ENCODE measurements at regions not wholly inside any gene's neighbourhood (a gene's known extent, or its start where the extent isn't known, plus 50 kb on each side); places are given as distances from the start of the nearest gene placed in this dataset.

DNA sequence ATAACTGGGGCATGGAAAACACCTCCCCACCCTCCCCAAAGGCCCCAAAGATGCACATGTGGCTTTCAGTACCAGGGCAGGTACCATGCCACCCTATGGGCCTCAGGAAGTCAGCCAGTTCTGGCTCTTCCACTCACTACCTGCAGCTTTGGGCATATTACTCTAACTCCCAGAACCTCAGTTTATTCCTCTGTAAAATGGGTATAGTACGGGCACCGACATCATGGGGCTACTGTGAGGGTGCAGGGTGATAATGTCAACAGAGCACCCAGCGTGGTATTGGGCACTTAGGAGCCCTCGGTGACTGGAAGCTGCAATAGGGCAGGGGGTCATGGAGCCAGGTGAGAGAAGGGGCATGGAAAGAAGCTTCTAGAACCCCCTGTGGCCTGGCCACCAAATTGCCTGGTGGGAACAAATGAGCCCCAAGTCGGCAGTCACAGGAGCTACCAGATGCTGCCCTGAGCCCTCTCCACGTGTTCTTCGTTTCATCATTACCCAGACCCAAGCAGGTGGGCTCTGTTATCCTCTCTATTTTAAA is 512.1 kb downstream of the SHQ1 start:
- no peak overlapping the region for H3K4me3 ChIP-seq
- DNase-seq, result no peak
- H3K36me3 ChIP-seq (ENCODE audit: low read depth, missing control alignments), result no peaks in the 10 kb centered on the region
- no peaks in the 10 kb centered on the region for H3K9me3 ChIP-seq
- intact Hi-C loops (cut with DNase I; ENCODE audit: low total_unique reads), result no loop called here
- H3K27ac ChIP-seq, result no peak overlapping the region
- no peak for TF ChIP-seq POLR2A (IDR thresholded peaks at IDR 0.05)
- no peak for TF ChIP-seq CTCF (IDR thresholded peaks at IDR 0.05)
- peaks cover 28% of the 10 kb centered on the region for H3K4me1 ChIP-seq
- H3K27me3 ChIP-seq, result no peaks in the 10 kb centered on the region
- 85 to 93% methylated on average over 6 to 7 of the region's 7 CpGs for WGBS, 2 donors

- H3K36me3 ChIP-seq (ENCODE audit: low read depth, missing control alignments), result no peaks in the 10 kb centered on the region
- no peaks in the 10 kb centered on the region for H3K9me3 ChIP-seq
- no peaks in the 10 kb centered on the region for H3K27me3 ChIP-seq
- 73% methylated on average over 10 of the region's 10 CpGs for WGBS, 2 donors
- intact Hi-C loops (cut with DNase I; ENCODE audit: low total_unique reads), result no loop called here
- DNase-seq, result no peak
- TF ChIP-seq POLR2A (IDR thresholded peaks at IDR 0.05) (no peak), CTCF (IDR thresholded peaks at IDR 0.05) (no peak)
- H3K4me1 ChIP-seq, result peaks cover 27% of the 10 kb centered on the region
- H3K27ac ChIP-seq, result no peak overlapping the region
- H3K4me3 ChIP-seq, result no peak overlapping the region
Measured at GRCh38 chr3:72335458-72336095, 512.7 kb downstream of the SHQ1 start.

GRCh38 chr3:72334681-72335457 is 513.4 kb downstream of the SHQ1 start:
- DNase-seq, result no peak
- 86 to 89% methylated on average over 14 of the region's 14 CpGs for WGBS, 2 donors
- intact Hi-C loops (cut with DNase I; ENCODE audit: low total_unique reads), result no loop called here
- Histone ChIP-seq H3K4me3 (no peak overlapping the region), H3K9me3 (no peaks in the 10 kb centered on the region), H3K4me1 (peaks cover 21% of the 10 kb centered on the region), H3K27me3 (no peaks in the 10 kb centered on the region), H3K36me3 (ENCODE audit: low read depth, missing control alignments) (no peaks in the 10 kb centered on the region), H3K27ac (no peak overlapping the region)
- TF ChIP-seq CTCF (IDR thresholded peaks at IDR 0.05) (no peak), POLR2A (IDR thresholded peaks at IDR 0.05) (no peak)

GRCh38 chr3:72332689-72333088 is 515.6 kb downstream of the SHQ1 start:
- Histone ChIP-seq H3K4me3 (no peak overlapping the region), H3K4me1 (peaks cover 29% of the 10 kb centered on the region), H3K27me3 (no peaks in the 10 kb centered on the region), H3K27ac (no peak overlapping the region), H3K36me3 (ENCODE audit: low read depth, missing control alignments) (no peaks in the 10 kb centered on the region), H3K9me3 (no peaks in the 10 kb centered on the region)
- no peak for DNase-seq
- TF ChIP-seq CTCF (IDR thresholded peaks at IDR 0.05), result no peak
- no peak for TF ChIP-seq POLR2A (IDR thresholded peaks at IDR 0.05)
- WGBS, 2 donors, result 89 to 95% methylated on average over 4 of the region's 4 CpGs
- intact Hi-C loops (cut with DNase I; ENCODE audit: low total_unique reads), result no loop called here

Measured in testis (tissue), 2 donors.